ENCODE measurements at regions not wholly inside any gene's neighbourhood (a gene's known extent, or its start where the extent isn't known, plus 50 kb on each side); places are given as distances from the start of the nearest gene placed in this dataset.

DNA sequence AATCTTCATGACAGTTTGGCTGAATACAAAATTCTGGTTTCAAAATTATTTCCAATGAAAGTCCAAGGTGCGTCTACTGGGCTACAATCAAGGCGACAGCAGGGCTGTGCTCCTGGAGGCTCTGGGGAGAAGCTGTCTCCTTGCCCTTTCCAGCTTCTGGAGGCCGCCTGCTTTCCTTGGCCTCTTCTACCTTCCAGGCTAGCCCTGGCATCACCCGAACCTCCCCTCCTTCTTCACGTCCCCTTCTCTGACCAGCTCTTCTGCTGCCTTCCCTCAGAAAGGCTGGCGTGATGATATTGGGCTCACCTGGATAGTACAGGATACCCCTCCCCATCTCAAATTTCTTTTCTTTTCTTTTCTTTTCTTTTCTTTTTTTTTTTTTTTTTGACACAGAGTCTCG is 115.5 kb downstream of the KCNF1 start:
- H3K9me3 Mint-ChIP-seq: no peaks in the 10 kb centered on the region
- no peak overlapping the region for H3K4me3 ChIP-seq (ENCODE audit: low read length)
- no peaks in the 10 kb centered on the region for H3K4me1 ChIP-seq (ENCODE audit: insufficient read depth, low read length)
- ATAC-seq (ENCODE audit: poor library complexity) (no peak), DNase-seq (no peak)
- H3K27ac Mint-ChIP-seq: no peak overlapping the region
- ChIA-PET POLR2A (no interaction called here), CTCF (no interaction called here)
- intact Hi-C loops (cut with DNase I, micrococcal nuclease): no loop called here
- H3K27me3 Mint-ChIP-seq: no peaks in the 10 kb centered on the region
- H3K4me1 Mint-ChIP-seq (ENCODE audit: low read depth): no peaks in the 10 kb centered on the region
- H3K27ac ChIP-seq (ENCODE audit: low read depth in 1 of 2, low read length in 2 of 2): no peak overlapping the region
- H3K36me3 Mint-ChIP-seq (ENCODE audit: low read depth): no peaks in the 10 kb centered on the region
- H3K9me3 ChIP-seq (ENCODE audit: control insufficient read depth in 1 of 2, insufficient read depth in 1 of 2, low read length in 2 of 2): no peaks in the 10 kb centered on the region
- no peak overlapping the region for H3K4me3 Mint-ChIP-seq
- H3K36me3 ChIP-seq (ENCODE audit: insufficient read depth, low read length): no peaks in the 10 kb centered on the region
- H3K27me3 ChIP-seq (ENCODE audit: control insufficient read depth in 1 of 2, insufficient read depth in 2 of 2, low read length in 2 of 2): no peaks in the 10 kb centered on the region
- TF ChIP-seq, protein P1, sequence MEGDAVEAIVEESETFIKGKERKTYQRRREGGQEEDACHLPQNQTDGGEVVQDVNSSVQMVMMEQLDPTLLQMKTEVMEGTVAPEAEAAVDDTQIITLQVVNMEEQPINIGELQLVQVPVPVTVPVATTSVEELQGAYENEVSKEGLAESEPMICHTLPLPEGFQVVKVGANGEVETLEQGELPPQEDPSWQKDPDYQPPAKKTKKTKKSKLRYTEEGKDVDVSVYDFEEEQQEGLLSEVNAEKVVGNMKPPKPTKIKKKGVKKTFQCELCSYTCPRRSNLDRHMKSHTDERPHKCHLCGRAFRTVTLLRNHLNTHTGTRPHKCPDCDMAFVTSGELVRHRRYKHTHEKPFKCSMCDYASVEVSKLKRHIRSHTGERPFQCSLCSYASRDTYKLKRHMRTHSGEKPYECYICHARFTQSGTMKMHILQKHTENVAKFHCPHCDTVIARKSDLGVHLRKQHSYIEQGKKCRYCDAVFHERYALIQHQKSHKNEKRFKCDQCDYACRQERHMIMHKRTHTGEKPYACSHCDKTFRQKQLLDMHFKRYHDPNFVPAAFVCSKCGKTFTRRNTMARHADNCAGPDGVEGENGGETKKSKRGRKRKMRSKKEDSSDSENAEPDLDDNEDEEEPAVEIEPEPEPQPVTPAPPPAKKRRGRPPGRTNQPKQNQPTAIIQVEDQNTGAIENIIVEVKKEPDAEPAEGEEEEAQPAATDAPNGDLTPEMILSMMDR (IDR thresholded peaks at IDR 0.05): no peak

DNA sequence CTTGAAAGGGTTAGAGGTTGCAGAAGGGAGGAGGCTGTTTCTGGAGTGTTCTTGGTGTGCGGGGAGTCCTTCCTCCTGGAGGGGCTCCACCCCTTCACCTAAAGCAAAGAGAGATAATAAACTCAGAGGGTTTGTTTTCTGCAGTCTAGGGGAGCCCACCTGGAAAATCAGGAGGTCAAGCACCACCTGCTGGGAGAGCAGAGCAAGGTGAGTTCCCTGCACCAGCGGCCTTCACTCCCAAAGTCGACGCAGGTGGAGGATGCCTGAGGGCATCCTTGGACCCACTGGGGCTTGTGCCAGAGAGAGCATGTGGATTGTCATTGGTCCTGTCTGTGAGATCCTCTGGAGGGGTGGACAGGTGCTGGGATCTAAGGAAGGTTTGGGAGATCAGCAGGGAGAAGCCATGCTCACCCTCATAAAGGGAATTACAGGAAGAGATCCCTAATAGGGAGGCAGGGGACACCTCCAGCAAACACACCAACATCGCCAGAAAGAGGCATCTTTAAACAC is 116.7 kb downstream of the KCNF1 start:
- CTCF ChIA-PET: no interaction called here
- no peaks in the 10 kb centered on the region for H3K4me1 Mint-ChIP-seq (ENCODE audit: low read depth)
- no peaks in the 10 kb centered on the region for H3K9me3 ChIP-seq (ENCODE audit: control insufficient read depth in 1 of 2, insufficient read depth in 1 of 2, low read length in 2 of 2)
- no peak overlapping the region for H3K4me3 ChIP-seq (ENCODE audit: low read length)
- H3K27ac Mint-ChIP-seq: no peak overlapping the region
- intact Hi-C loops (cut with DNase I, micrococcal nuclease): no loop called here
- H3K27me3 ChIP-seq (ENCODE audit: control insufficient read depth in 1 of 2, insufficient read depth in 2 of 2, low read length in 2 of 2): no peaks in the 10 kb centered on the region
- TF ChIP-seq, protein P1 (IDR thresholded peaks at IDR 0.05): no peak
- no peaks in the 10 kb centered on the region for H3K9me3 Mint-ChIP-seq
- ATAC-seq (ENCODE audit: poor library complexity) (no peak), DNase-seq (no peak)
- H3K27me3 Mint-ChIP-seq: no peaks in the 10 kb centered on the region
- H3K36me3 ChIP-seq (ENCODE audit: insufficient read depth, low read length): no peaks in the 10 kb centered on the region
- no peak overlapping the region for H3K27ac ChIP-seq (ENCODE audit: low read depth in 1 of 2, low read length in 2 of 2)
- H3K36me3 Mint-ChIP-seq (ENCODE audit: low read depth): no peaks in the 10 kb centered on the region
- H3K4me1 ChIP-seq (ENCODE audit: insufficient read depth, low read length): no peaks in the 10 kb centered on the region
- no peak overlapping the region for H3K4me3 Mint-ChIP-seq
- POLR2A ChIA-PET: no interaction called here

DNA sequence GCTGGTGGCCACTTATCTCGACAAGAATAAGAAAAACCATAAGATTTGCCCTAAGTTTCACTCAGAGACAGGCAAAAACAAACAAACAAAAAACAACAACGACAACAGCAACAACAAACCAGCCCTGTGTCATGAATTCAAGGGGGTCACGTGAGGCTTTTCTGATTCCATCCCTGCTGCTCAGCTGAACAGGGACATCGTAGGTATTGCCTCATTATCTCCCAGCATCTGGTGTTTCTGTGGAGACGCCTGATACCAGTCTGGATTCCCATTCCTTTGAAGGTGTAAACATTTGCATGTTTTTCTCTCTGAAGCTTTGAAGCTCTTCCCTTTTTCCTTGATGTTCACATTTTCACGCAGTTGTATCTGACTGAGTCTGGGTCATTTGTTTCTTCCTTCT is 117.4 kb downstream of the KCNF1 start:
- Mint-ChIP-seq H3K4me1 (ENCODE audit: low read depth) (no peaks in the 10 kb centered on the region), H3K27ac (no peak overlapping the region), H3K36me3 (ENCODE audit: low read depth) (no peaks in the 10 kb centered on the region), H3K27me3 (no peaks in the 10 kb centered on the region), H3K4me3 (no peak overlapping the region), H3K9me3 (no peaks in the 10 kb centered on the region)
- ATAC-seq (ENCODE audit: poor library complexity) (no peak), DNase-seq (no peak)
- intact Hi-C loops (cut with DNase I, micrococcal nuclease): no loop called here
- no peaks in the 10 kb centered on the region for H3K9me3 ChIP-seq (ENCODE audit: control insufficient read depth in 1 of 2, insufficient read depth in 1 of 2, low read length in 2 of 2)
- TF ChIP-seq, protein P1 (IDR thresholded peaks at IDR 0.05): no peak
- ChIA-PET POLR2A (no interaction called here), CTCF (no interaction called here)
- no peak overlapping the region for H3K27ac ChIP-seq (ENCODE audit: low read depth in 1 of 2, low read length in 2 of 2)
- H3K27me3 ChIP-seq (ENCODE audit: control insufficient read depth in 1 of 2, insufficient read depth in 2 of 2, low read length in 2 of 2): no peaks in the 10 kb centered on the region
- H3K4me3 ChIP-seq (ENCODE audit: low read length): no peak overlapping the region
- H3K4me1 ChIP-seq (ENCODE audit: insufficient read depth, low read length): no peaks in the 10 kb centered on the region
- H3K36me3 ChIP-seq (ENCODE audit: insufficient read depth, low read length): no peaks in the 10 kb centered on the region
